ENCODE measurements at regions not wholly inside any gene's neighbourhood (a gene's known extent, or its start where the extent isn't known, plus 50 kb on each side); places are given as distances from the start of the nearest gene placed in this dataset.

- H3K36me3 ChIP-seq (ENCODE audit: low read depth, missing control alignments): no peaks in the 10 kb centered on the region
- no peak for DNase-seq
- H3K27ac ChIP-seq: no peak overlapping the region
- WGBS, 2 donors: 51 to 64% methylated on average over 5 of the region's 5 CpGs
- TF ChIP-seq CTCF (IDR thresholded peaks at IDR 0.05) (no peak), POLR2A (IDR thresholded peaks at IDR 0.05) (no peak)
- intact Hi-C loops (cut with DNase I; ENCODE audit: low total_unique reads): no loop called here
- H3K27me3 ChIP-seq: no peaks in the 10 kb centered on the region
- H3K9me3 ChIP-seq: no peaks in the 10 kb centered on the region
- H3K4me3 ChIP-seq: no peak overlapping the region
- H3K4me1 ChIP-seq: no peaks in the 10 kb centered on the region
Measured at GRCh38 chr3:73296859-73297258, 235.4 kb downstream of the EBLN2 start.

- no peaks in the 10 kb centered on the region for H3K27me3 ChIP-seq
- TF ChIP-seq CTCF (IDR thresholded peaks at IDR 0.05) (no peak), POLR2A (IDR thresholded peaks at IDR 0.05) (no peak)
- no peaks in the 10 kb centered on the region for H3K4me1 ChIP-seq
- H3K9me3 ChIP-seq: no peaks in the 10 kb centered on the region
- no peaks in the 10 kb centered on the region for H3K36me3 ChIP-seq (ENCODE audit: low read depth, missing control alignments)
- DNase-seq: no peak
- no peak overlapping the region for H3K27ac ChIP-seq
- H3K4me3 ChIP-seq: no peak overlapping the region
- 71 to 80% methylated on average over 11 of the region's 11 CpGs for WGBS, 2 donors
- intact Hi-C loops (cut with DNase I; ENCODE audit: low total_unique reads): no loop called here
Measured at GRCh38 chr3:73298243-73299183, 237.1 kb downstream of the EBLN2 start.

- 76 to 78% methylated on average over 5 of the region's 5 CpGs for WGBS, 2 donors
- H3K4me1 ChIP-seq: no peaks in the 10 kb centered on the region
- TF ChIP-seq POLR2A (IDR thresholded peaks at IDR 0.05) (no peak), CTCF (IDR thresholded peaks at IDR 0.05) (no peak)
- no peaks in the 10 kb centered on the region for H3K27me3 ChIP-seq
- H3K9me3 ChIP-seq: no peaks in the 10 kb centered on the region
- no peak for DNase-seq
- H3K36me3 ChIP-seq (ENCODE audit: low read depth, missing control alignments): no peaks in the 10 kb centered on the region
- no peak overlapping the region for H3K4me3 ChIP-seq
- intact Hi-C loops (cut with DNase I; ENCODE audit: low total_unique reads): no loop called here
- no peak overlapping the region for H3K27ac ChIP-seq
Measured at GRCh38 chr3:73299184-73299691, 237.8 kb downstream of the EBLN2 start.

- H3K27ac ChIP-seq: no peak overlapping the region
- 78 to 92% methylated on average over 5 of the region's 5 CpGs for WGBS, 2 donors
- H3K4me3 ChIP-seq: no peak overlapping the region
- no peaks in the 10 kb centered on the region for H3K9me3 ChIP-seq
- H3K27me3 ChIP-seq: no peaks in the 10 kb centered on the region
- TF ChIP-seq CTCF (IDR thresholded peaks at IDR 0.05) (no peak), POLR2A (IDR thresholded peaks at IDR 0.05) (no peak)
- intact Hi-C loops (cut with DNase I; ENCODE audit: low total_unique reads): no loop called here
- no peak for DNase-seq
- no peaks in the 10 kb centered on the region for H3K4me1 ChIP-seq
- no peaks in the 10 kb centered on the region for H3K36me3 ChIP-seq (ENCODE audit: low read depth, missing control alignments)
Measured at GRCh38 chr3:73314151-73314951, 252.9 kb downstream of the EBLN2 start.
